GF-D8 (cell line): ENCODE measurements at regions not wholly inside any gene's neighbourhood (a gene's known extent, or its start where the extent isn't known, plus 50 kb on each side); places are given as distances from the start of the nearest gene placed in this dataset.

Source experiments
- DNase-seq: peaks from one replicate; lab custom pipeline; 2025; lab: John Stamatoyannopoulos, UW

- DNase-seq, result no peak
Observed at GRCh38 chr22:27474711-27475547, 326.6 kb downstream of the MN1 start.

DNA sequence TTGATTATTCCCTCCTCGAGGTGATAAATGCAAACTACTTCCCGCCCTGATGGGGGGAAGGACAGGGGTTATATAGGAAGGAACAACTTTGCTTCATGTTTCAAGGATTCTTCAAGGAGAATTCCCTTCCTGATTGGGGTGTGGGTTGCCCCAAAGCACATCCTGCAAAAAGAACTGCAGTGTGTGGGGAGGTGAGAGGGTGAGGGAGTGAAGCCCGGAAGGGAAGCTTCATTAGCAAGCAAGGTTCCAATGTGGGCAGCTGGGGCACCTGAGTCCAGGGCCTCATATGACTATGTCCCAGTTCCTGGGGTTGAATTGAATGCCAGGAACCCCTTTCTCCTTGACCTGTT lies 326.0 kb downstream of the MN1 start:
- DNase-seq, result no peak

GRCh38 chr22:27476318-27476717 lies 325.2 kb downstream of the MN1 start:
- no peak for DNase-seq

DNA sequence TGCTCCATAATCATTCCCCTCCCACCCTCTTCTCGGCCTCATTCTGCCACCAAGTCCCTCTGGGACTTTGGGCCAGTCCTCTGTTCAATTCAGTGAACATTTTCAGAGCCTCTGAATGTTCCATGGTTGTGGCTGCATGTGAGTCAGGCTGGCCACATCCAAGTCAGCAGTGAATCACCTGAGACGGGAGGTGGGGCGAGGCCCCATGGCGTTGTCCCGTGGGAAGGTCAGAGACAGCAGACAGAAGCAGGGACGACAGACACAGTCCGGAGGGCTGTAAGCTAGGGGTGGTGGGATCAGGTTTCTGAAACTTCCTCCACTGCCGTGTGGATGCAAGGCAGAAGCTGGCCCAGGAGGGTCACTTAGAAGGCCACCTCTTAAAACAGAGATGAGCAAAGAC lies 324.8 kb downstream of the MN1 start:
- DNase-seq, result no peak

GRCh38 chr22:27477171-27477570 lies 324.4 kb downstream of the MN1 start:
- DNase-seq, result no peak

GRCh38 chr22:27480487-27480886 lies 321.1 kb downstream of the MN1 start:
- no peak for DNase-seq

- DNase-seq, result no peak
Observed at GRCh38 chr22:27482402-27482801, 319.2 kb downstream of the MN1 start.

DNA sequence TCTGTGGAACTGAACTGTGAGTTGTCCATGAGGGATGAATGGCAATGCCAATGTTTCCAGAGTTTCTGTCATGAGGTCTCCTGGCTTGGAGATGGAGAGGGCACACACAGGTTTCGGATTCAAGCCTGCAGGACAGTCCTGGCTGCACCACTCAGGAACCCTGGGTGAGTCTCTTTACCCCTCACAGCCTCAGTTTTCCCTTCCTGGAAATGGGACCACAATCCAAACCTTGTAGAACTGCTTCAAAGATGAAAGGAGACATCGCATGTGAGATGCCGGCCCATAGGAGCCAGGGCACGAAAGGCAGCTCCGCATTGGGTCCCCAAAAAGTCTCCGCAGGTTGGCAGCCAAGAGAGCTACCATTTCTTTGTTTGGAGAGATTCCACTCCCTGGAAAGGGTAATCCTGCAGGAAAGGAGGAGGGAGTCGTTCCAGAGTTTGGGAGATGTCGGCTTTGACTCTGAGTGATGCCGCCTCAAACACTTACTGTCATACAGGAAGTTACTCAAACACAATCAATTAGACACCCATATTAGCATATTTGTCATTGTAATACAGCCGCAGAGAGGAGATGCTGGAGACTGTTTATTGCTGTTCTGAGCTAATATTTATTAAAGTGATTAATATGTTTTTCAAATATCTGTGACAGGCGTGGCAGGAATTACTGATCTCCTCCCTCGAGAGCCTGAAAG lies 318.3 kb downstream of the MN1 start:
- no peak for DNase-seq

DNA sequence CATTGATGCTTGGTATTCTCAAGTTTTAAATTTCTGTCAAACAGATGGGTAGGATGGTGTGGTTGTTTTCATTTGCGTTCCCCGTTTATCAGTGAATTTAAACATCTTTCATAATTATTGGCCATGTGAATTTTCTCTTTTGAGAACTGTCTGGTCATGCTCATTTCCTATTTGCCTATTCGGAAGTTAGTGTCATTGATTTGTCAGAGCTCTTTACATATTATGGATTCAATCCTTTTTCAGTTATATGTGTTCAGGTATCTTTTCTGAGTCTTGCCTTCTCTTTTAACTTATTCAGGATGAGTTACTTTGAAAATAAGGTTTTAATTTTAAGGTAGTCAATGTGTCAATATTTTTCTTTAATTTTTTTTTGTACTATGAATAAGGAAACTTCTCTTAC lies 315.7 kb downstream of the MN1 start:
- DNase-seq, result no peak

DNA sequence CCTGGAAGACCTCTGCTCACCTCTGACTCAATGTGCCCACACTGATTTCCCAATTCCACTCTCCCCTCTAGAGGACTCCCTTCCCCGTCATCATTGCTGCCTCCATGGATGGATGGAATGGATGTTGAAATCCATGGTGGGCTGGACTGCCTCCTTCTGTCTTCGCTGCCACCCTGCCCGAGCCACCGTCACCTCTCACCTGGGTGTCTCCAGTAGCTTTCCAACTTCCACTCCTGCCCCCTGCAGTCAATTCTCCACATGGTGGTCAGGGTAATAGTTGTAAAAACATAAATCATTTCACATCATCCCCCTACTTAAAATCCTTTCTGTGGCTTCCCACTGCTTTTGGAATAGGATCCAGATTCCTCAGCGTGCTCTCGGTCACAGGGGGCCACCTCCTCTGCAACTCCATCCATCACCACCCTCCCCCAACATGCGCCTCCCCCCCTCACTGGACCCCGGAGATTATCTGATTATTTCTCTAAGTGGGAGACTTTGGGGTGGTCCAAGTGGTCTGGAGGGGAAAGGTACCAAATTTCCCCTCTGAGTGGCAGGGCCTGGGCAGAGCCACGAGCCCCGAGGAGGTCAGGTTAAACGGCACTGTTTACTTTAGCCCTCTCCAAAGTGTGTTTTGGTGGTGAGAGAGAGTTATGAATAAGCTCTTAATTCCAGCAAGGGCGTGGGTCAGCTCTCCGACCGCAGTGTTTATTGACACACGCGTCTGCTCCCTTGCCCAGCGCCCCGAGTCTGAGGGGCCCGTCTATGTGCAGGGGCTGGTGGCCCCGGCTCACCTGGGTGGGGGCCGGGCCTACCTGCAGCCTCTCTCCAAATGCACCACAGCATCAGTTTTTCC lies 313.7 kb downstream of the MN1 start:
- DNase-seq, result no peak

GRCh38 chr22:27488456-27489177 lies 312.9 kb downstream of the MN1 start:
- no peak for DNase-seq

- no peak for DNase-seq
Observed at GRCh38 chr22:27489178-27489675, 312.3 kb downstream of the MN1 start.

GRCh38 chr22:27490080-27490479 lies 311.5 kb downstream of the MN1 start:
- no peak for DNase-seq

GRCh38 chr22:27491888-27492287 lies 309.7 kb downstream of the MN1 start:
- no peak for DNase-seq

- no peak for DNase-seq
Observed at GRCh38 chr22:27492566-27493201, 308.9 kb downstream of the MN1 start.

DNA sequence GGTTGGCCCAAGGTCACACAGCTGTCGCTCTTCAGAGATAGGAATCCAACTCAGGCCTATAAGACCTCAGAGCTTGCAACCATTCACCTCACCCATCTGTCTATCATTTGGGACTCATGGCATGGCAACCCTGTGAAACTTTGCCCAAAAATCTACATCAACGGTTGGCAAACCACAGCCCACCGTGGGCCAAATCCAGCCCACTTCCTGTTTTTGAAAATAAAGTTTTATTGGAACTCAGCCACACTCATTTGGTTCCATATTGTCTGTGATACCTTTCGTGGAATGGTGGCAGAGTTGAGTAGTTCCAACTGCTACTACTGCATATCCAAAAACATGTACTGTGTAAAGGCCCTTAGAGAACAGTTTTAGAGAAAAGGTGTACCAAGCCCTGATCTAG lies 307.8 kb downstream of the MN1 start:
- no peak for DNase-seq

DNA sequence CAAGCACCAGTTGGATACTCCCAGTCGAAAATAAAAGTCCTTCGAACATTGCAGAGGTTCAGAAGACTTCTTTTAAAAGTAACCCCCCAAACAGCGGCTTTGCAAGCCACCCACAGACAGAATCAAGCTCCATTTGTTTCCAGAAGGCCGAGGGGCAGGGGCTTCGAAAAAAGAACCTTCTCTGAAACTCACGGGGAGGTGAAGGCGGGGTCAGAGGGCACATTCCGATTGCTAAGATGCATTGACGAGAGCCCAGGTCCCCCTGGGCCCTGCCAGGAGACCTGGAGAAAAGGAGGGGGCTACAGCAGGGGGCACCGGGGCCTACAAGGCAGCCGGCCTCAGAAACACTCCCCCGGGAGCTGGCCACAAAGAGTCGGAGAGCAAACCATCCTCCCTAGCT lies 306.8 kb downstream of the MN1 start:
- no peak for DNase-seq

GRCh38 chr22:27495325-27495724 lies 306.2 kb downstream of the MN1 start:
- DNase-seq, result no peak

DNA sequence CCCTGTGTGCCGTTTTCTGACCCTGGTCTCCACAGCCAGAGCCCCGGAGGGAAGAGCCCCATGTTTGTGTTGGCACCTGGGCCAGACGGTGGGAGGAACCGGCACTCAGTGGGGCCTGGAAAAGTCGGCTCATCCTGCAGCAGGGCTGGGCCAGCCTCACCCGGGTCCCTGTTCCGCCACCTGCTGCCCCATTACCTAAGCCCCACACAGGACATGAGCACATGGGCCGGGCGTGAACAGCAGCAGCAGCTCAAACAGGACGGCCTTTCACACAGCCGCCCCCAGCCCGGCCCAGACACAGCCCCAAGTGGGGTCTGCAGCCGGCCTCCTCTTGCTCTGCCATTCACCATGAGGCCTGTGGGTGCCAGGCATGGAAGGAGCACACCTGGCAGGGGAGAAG lies 302.4 kb downstream of the MN1 start:
- no peak for DNase-seq

GRCh38 chr22:27501191-27501936 lies 300.2 kb downstream of the MN1 start:
- no peak for DNase-seq

- DNase-seq, result no peak
Observed at GRCh38 chr22:27502327-27502726, 299.2 kb downstream of the MN1 start.
